Thyroid gland (tissue), 4 donors: ENCODE measurements at regions not wholly inside any gene's neighbourhood (a gene's known extent, or its start where the extent isn't known, plus 50 kb on each side); places are given as distances from the start of the nearest gene placed in this dataset.

ENCODE experiments used
- POLR2A ChIP-seq, 2 donors: fragments of 450-650 bp; IDR thresholded peaks; one replicate each; pipeline ENCODE4 v1.6.1; 2017; ENCODE audit warnings: antibody characterized with exemption in 2 of 2, mild to moderate bottlenecking in 2 of 2, moderate library complexity in 1 of 2
- TF ChIP-seq, protein P1 (sequence below), 6 experiments: fragments of 200-600 bp in 3 of 6; fragments of 450-650 bp in 3 of 6; sonication (generic) in 3 of 6; IDR thresholded peaks; one replicate each; pipeline ENCODE4 v1.5.1; 2016 to 2019; ENCODE audit warnings: antibody characterized with exemption in 6 of 6, mild to moderate bottlenecking in 2 of 6, inconsistent platforms in 1 of 6, moderate library complexity in 1 of 6

DNA sequence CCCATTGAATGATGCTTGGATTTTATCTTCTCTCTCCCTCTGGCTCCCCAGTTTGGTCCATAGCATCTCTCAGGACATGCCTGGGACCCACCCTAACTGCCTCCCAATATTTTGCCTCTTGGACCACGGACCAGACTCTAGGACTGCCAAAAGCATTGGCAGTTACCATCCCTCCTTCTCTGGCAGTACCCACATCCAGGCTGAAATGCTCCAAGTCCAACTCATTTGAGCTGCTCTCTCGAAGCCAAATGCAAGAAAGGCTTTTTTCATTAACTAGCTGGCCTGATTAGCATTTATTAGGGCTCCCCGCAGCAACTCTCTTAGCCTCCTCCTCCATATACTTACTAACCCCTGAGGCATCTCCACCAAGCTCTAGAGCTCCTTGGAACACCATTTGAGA is 140.0 kb upstream of the GRIK3 start:
- TF ChIP-seq, protein P1, sequence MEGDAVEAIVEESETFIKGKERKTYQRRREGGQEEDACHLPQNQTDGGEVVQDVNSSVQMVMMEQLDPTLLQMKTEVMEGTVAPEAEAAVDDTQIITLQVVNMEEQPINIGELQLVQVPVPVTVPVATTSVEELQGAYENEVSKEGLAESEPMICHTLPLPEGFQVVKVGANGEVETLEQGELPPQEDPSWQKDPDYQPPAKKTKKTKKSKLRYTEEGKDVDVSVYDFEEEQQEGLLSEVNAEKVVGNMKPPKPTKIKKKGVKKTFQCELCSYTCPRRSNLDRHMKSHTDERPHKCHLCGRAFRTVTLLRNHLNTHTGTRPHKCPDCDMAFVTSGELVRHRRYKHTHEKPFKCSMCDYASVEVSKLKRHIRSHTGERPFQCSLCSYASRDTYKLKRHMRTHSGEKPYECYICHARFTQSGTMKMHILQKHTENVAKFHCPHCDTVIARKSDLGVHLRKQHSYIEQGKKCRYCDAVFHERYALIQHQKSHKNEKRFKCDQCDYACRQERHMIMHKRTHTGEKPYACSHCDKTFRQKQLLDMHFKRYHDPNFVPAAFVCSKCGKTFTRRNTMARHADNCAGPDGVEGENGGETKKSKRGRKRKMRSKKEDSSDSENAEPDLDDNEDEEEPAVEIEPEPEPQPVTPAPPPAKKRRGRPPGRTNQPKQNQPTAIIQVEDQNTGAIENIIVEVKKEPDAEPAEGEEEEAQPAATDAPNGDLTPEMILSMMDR (IDR thresholded peaks at IDR 0.05) = no peak
- TF ChIP-seq POLR2A (IDR thresholded peaks at IDR 0.05) = no peak
